Medulla oblongata (tissue), 1 donor: ENCODE measurements at regions not wholly inside any gene's neighbourhood (a gene's known extent, or its start where the extent isn't known, plus 50 kb on each side); places are given as distances from the start of the nearest gene placed in this dataset.
"Not testable (repeated sequence)": the region's sequence is repeated elsewhere in the genome, so short reads cannot be mapped to it uniquely, and the experiment has no call there.

Experiments
- DNase-seq: peaks from one replicate; pipeline ENCODE4 v3.0.0-alpha.2; 2015; ENCODE audit errors: extremely low spot score

DNA sequence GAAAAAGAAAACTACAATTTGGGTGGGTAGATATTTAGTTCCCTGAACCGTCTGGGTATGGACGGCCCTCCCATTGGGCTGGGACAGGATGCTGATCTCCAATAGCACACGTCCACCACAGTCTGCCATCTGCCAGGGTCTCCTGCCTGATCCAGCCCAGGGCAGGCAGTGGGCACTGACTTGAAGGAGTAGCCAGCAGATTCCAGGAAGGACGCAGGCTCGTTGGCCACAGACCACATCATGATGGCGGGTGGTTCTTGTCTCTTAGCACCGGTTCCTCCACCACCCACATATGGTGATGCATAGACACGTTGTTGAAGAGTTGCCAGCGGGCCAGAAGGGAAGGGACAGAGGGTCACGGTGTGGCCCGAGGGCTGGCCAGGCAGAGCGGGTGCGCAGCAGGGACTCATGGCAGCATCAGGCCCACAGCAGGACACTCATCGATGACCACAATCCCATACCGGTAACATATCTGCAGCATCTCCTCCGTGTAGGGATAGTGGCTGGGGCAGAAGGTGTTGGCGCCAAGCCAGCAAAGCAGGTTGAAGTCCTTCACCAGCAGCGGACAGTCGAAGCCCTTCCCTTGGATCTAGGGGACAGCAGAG is 155.8 kb upstream of the FAM174A start:
- DNase-seq, result not testable (repeated sequence)

DNA sequence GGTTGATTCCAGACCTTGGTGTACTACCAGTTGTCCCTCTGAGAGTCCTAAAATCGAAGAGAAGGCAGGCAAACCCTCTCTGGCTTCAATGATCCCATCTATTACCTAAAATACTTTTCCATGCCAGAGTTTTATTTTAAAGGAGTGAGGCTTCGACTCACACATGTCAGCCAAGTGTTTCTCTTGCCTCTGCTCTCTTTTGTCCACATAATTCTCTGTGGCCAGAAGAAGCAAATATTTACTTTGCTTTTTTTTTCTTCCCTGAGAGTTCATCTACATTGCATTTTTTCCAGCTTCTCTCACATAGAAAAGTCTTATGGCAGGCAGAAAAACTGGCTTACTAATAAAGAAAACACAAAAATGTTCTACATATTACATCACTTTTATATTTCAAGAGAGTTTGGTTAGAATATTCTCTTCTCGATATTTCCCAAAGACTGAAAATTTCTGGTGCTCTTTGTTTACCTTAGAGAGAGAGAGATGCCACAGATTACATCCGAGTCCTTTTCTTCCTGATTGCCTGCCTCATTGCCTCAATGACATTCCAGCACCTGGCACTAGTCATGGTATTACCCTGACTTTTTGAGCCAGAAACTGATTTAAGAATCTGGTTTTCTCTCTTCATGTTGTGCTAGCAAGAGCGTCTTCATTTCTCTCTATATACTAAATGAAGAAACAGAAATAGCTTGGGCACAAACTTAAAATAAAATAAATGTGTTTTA is 170.3 kb upstream of the FAM174A start:
- DNase-seq, result not testable (repeated sequence)

DNA sequence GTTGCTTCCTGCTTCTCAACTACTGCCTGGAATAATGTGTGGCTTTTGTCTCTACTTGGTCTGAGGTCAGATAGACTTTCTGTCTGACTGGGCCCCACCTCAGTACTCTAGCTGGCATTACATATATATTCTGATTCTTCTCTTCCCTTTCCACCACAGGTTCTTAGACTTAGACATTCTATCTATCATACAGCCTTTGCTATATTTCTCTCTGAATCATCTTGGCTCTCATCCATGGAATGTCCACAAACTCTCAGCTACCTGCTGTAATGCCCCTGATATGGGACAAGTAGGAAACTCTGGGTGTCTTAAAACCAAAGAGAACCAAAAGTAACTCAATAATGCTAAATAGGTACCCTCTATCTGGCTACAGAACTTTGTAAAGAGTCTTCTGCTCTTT is 170.8 kb upstream of the FAM174A start:
- not testable (repeated sequence) for DNase-seq

DNA sequence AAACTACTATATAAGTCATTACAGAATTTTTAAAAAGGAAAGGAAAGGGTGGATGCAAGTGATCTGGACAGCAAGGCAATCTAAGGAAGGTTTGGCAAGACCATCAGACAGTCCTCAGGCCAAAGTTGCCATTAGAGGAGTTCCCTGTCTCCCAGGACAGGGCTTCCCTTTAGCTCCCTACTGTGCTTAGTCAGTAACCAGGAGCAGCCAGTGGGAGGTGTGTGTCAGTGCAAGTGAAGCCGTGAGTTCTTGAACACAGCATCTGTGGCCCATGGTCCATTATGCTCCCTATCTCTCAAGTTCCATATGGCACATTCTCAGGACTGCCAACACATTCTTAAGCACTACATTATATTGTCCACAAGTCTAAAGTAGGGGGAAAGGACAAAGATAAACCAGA is 175.2 kb upstream of the FAM174A start:
- not testable (repeated sequence) for DNase-seq

DNA sequence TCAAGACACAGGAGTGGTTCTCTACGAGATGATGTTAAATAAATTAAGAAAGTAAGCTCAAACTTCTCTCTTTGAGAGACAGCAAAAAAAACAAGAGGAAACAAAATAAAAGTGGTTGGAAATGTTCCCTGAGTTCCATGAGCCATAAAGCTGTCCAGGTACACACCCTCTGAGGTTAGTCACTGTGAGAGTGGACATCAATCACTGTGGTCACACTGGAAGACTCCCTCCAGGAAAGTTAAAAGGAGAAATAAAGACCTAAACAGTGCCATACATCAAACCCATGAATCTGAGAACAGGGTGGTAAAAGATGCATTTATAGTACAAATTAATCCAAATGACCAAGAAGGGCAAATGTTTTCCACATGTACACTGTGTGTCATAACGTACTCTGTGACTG is 188.9 kb upstream of the FAM174A start:
- DNase-seq, result not testable (repeated sequence)

DNA sequence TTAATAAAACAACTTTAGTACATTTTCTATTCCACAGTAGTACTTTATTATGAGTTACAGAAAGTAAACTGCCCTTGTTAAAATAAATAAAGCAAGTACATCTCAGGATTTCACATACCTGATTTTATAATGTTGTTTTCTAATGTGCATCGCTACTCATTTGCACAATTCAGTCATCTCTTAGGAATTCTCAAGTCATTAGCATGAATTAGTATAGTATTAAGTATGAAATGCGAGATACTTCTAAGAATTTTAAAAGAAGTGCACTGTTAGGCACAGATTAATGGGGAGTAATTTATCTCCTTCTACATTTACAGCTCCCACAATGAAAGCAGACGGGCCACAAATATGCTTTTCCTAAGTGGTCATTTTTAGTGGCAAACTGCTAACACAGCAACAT is 193.7 kb upstream of the FAM174A start:
- DNase-seq, result not testable (repeated sequence)

DNA sequence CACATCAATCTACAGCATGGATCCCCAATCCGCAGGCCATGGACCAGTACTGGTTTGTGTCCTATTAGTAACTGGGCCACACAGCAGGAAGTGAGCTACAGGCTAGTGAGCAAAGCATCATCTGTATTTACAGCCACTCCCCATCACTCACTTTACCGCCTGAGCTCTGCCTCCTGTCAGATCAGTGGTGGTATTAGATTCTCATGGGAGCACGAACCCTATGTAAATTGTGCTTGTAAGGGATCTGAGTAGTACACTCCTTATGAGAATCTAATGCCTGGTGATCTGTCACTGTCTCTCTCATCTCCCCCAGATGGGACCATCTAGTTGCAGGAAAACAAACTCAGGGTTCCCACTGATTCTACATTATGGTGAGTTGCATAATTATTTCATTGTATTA is 212.7 kb upstream of the FAM174A start:
- no peak for DNase-seq

DNA sequence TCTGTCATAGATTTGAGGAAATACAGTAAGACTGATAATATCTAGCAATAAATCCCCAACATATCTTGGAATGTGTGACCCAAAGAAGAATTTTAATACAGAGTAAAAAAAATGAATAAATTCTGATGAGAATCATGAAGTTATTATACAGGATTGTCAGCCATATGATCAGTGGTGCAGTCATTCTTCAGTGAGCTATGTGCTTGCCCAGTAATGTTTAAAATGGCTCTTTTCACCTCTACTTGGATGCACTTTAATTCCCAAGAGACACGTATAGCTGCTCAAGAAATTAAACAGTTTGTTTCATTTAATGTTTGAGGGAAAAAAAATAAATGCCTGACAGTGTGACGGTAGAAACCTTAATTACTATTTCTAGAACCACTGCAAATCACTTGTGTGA is 215.3 kb upstream of the FAM174A start:
- no peak for DNase-seq

DNA sequence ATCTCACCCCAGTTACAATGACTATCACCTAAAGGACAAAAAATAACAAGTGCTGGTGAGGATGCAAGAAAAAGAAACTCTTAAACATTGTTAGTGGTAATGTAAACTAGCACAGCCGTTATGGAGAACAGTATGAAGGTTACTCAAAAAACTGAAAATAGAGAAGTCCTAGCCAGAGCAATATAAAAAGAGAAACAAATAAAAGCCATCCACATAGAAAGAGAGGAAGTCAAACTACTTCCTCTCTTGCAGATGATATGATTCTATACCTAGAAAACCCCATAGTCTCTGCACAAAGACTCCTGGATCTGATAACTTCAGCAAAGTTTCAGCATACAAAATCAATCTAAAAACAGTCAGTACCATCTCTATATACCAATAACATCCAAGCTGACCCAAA is 221.5 kb upstream of the FAM174A start:
- DNase-seq, result no peak

DNA sequence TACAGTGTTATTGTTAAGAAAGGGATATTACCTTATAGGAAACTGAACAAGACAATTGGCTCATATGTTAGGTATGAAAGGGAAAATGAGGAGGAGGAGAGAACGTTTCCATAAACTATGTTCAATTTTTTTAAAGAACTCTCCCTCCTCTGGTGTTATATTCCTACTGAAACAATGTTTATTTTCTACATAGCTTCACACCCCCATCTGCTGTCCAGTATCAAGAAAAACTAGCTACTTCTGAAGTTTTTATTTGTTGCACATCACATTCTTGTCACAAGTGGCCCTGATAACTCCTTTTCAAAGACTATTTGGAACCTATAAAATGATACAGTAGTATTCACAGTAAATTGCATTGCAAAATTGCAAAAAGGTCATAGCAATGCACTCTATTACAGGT is 223.4 kb upstream of the FAM174A start:
- DNase-seq, result no peak

DNA sequence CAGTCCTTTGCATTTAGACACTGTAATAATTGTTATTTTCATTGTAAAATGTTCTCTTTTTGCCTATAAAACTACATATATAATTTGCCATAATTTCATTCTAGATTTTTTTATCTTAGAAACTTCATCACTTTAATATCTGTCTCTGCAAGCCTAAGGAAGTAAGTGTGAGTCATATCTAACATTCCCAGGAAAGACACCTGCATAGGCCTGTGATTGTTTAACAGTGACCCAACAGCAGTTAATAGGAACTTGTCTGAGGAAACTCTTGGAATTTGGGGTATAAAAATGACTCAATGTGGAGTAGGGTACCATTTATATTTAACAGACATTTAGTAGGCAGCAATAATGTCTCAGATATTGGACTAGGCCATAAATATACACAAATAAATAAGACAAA is 229.2 kb upstream of the FAM174A start:
- DNase-seq, result no peak

DNA sequence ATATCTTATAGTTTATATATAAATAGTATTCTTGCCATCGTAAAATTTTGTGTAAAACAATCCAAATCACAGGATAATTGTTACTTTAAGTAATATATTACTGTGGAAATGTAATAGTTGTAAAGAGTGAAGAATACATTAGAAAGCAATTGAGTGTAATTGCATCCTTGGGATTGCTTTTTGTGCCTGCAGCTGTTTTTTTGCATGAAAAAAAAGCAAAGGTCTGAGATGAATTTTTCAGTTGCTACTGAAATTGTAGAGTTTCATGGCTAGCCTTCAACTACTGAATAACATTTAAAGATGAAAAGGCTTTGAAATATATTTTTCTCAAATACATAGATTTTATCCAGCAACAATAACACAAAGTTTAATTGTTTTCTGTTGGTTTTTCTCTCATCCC is 232.0 kb upstream of the FAM174A start:
- no peak for DNase-seq

DNA sequence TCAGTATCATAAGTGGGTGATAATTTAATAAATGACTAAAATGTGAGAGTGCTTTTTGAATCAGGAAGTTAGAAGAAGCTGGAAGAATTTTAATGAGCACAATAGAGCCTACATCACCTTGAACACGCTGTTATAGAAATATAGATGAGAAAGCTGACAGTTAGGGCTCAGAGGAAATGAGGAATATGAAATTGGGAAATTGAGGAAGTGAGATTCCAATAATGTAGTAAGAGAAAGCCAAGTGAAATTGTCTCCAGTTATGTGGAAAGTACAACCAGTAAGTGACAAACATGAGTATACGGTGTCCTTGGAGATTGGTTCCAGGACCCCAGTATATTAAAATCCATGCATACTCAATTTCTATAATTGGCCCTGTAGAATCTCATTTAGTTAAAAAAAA is 235.9 kb upstream of the FAM174A start:
- DNase-seq, result no peak

DNA sequence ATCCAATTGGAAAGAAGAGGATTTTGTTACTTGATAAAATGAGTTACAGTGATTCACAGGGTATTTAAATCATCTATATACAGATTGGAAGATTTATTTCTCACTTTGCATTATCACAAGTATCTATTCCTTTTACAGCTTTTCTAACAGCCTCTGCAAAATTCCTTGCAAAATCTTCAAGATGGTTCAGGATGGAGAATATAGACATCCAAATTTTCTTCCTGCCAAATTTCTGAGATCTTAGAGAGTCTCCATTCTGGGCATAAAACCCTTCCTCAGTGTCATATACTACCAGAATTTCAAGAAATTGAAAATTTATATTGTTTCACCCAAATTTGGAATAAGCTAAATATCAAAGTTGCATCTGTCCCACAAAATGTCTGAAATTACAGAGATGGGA is 259.1 kb upstream of the FAM174A start:
- no peak for DNase-seq

DNA sequence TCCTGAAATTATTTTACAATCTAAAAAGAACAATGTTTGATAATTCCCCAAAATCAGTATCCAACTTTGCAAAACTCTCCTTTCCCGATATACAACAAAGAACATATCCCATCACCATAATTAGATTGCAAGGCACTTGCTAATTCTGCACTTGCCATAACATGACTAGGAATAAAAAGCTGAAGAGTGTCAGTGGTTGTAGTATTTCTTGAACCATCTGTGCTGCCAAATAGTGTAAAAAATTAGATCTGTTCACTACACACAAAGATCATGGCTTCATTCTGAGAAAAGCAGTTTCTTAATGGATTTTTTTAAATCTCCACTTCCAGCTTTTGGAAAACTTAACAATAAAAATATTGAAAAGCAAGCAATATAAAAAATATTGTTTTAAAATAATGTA is 259.5 kb upstream of the FAM174A start:
- no peak for DNase-seq

DNA sequence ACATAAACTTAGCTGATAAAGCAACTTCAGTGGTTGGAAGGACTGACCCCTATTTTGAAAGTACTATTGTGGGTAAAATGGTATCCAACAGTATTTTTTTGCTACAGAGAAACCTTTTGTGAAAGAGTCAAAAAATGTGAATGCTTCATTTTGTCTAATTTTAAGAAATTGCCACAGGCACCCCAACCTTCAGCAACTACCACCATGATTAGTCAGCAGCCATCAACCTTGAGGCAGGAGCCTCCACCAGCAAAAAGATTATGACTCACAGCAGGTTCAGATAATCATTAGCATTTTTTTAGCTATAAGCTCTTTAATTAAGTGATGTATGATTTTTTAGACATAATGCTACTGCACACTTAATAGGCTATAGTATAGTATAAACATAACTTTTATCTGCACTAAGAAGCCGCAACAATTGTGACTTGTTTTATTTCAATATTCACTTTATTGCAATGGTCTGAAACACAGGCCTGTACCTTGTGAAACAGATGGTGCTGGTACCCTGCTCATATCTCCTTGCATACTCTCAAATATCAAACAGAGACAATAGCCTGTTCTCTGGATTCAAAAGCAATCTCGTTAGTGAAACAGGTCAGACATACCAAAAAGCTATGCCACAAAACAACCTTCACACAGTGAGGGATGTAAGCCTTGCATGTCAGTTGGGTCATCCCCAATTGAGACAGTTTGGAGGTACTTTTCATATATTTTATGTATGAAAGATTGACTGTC is 261.2 kb upstream of the FAM174A start:
- no peak for DNase-seq

DNA sequence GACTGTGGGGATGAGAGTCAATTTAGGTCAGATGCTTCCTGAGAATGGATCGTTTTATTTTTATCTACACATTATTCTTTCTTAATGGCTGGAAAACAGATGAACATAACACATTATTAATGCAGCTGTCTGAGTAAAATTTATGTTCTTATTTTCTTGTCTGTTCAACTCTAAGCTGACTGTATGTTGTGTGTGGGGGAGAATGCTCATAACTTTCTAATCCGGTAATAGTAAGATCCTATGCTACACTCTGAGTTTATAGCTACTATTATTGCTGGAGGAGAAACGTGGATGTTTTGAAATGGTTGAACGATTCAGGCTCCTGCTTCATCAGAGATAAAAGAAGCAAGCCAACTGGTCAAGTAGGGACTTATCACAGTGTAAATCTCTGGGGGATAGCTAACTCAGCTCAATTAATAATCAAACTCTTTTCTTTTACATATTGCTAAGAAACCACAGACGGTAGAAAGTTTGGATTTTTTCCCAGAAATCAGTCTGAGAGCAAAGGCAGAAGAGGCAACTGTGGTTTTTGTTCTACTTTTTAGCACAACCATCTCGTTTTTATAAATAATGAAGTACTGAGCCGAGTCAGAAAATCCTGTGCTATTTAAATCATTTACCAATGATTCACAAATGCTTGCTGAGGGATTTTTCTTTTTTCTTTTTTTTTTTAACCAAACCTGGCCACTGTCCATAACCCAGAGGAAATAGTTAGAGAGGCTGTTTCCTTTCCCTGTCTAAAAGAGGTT is 265.0 kb upstream of the FAM174A start:
- DNase-seq, result peak; percentile 30

DNA sequence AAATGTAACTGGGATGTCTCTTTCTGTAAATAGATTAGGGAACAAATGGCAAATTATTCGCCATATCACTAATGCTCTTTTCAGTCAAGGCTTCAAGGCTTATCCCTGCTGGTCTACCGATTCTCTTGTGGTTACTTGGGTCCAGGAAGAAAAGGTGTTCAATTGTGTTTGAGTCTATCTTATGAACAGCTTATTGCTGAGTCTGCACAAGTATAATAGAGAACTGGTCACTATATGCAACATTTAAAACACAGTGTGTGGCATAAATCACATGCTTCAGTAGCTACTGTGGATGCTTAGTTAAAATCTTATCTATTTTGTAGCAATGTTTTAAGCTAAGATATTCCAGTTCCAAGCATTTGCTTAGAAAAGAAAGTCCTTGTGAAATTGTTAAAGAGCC is 274.2 kb upstream of the FAM174A start:
- DNase-seq, result no peak

DNA sequence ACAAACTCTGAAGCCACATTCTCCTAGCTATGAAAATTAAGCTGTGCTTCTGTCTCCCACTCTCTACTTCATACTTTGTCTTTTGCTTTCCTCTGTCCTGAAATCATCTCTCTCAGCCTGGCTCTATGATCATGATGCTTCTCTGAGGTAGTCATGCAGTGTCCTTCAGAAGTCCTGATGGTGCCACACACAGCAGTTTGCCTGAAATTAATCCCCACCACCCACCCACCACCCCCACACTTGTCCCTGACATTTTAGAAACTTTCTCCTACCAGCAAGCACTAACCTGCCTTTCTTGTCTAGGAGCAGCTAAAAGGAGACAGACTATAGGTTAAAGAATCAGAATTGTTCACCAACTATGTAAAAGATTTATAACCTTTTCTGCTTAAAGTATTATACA is 282.2 kb upstream of the FAM174A start:
- DNase-seq, result no peak

DNA sequence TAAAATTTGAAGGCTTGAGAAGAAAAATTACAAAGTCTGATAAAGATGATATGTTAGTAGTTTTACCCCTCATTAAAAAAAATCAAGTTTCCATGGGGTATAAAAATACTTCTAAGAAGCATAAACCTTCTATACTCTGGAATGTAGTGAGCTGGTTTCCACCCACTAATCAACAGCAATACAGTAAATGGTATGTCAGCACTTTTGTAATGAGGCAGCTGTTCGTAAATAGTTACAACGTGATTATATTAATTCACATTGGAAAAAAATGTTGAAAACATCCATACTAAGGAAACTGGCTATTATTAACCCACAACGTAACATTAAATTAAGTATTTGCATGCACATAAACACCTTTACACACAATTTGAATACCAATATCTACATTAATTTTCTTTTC is 283.1 kb upstream of the FAM174A start:
- no peak for DNase-seq

DNA sequence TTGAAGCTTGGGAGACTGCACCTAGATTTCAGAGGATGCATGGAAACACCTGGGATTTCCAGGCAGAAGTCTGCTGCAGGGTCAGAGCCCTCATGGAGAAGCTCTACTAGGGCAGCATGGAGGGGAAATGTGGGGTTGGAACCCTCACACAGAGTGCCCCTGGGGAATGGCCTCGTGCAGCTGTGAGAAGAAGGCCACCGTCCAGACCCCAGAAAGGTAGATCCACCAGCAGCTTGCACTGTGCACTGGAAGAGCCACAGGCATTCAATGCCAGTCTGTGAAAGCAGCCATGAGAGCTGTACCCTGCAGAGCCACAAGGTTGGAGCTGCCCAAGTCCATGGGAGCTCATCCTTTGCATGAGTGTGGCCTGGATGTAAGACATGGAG is 285.3 kb upstream of the FAM174A start:
- DNase-seq, result no peak

DNA sequence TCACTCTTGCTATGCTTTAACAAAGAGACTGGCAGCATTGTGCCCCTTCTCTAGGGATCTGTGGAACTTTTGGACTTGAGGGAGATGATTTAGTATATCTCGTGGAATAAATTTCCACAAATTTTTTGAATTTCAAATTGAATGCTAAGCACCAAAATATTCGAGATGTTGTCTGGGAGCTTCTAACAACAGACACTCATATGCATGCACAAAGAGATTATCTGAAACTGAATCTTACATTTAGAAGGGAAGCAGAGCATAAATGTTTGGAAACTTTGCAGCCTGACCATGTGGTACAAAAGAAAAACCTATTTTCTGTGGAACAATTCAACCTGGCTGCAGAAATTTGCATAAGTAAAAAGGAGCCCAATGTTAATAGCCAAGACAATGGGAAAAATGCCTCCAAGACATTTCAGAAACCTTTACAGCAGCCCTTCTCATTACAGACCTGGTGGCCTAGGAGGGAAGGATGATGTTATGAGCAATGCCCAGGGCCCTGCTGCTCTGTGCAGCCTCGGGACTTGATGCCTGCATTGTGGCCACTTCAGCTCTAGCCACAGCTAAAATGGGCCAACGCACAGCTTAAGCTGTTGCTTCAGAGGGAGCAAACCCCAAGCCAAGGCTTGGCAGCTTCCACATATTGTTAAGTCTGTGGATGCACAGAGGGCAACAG is 285.8 kb upstream of the FAM174A start:
- no peak for DNase-seq
